ENCODE measurements at regions not wholly inside any gene's neighbourhood (a gene's known extent, or its start where the extent isn't known, plus 50 kb on each side); places are given as distances from the start of the nearest gene placed in this dataset.

- TF ChIP-seq GATA3 (IDR thresholded peaks at IDR 0.05; ENCODE audit: low read depth, low read length): no peak
Observed at GRCh38 chr6:11436508-11437096, 100.9 kb upstream of the TMEM170B start.

GRCh38 chr6:11434565-11435326, 102.8 kb upstream of the TMEM170B start:
- no peak for TF ChIP-seq GATA3 (IDR thresholded peaks at IDR 0.05; ENCODE audit: low read depth, low read length)
- no peak for TF ChIP-seq GATA2 (IDR thresholded peaks at IDR 0.05; ENCODE audit: low read depth, low read length)

- TF ChIP-seq GATA3 (IDR thresholded peaks at IDR 0.05; ENCODE audit: low read depth, low read length): no peak
- TF ChIP-seq GATA2 (IDR thresholded peaks at IDR 0.05; ENCODE audit: low read depth, low read length): no peak
Observed at GRCh38 chr6:11433860-11434259, 103.7 kb upstream of the TMEM170B start.

DNA sequence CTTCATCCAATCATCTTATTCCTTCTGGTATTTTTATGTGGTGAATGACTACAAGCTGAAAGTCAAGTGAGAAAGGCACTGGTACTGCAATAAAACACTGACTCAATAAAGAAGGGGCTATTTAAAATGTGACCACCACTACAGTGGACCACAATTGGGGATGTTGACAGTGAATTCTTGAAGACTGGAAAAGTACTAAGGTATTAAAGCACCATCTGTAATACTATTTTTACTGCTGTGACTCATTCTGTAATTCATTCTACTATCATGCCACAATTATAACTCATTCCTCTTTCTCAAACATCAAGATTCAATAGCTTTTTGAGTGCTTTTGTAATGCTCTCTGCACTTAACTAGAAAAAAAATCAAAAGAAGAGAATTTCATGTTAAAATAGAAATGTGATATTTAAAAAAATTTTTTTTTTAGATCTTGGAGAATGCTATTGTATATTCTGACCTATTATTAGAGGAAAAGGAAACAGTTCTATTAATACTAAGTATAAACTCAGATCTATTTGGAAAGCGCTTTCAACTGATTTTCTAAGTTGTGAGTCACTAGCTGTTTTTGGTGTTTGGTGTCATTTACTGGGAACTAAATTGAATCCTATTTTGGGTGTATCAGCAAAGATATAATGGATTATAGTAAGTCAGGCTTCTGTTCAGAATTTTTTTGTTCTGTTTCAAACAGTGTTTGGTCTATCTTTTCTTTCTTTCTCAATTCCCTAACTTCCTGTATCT, 104.7 kb upstream of the TMEM170B start:
- no peak for TF ChIP-seq GATA2 (IDR thresholded peaks at IDR 0.05; ENCODE audit: low read depth, low read length)
- no peak for TF ChIP-seq GATA3 (IDR thresholded peaks at IDR 0.05; ENCODE audit: low read depth, low read length)

GRCh38 chr6:11432091-11432490, 105.5 kb upstream of the TMEM170B start:
- TF ChIP-seq GATA3 (IDR thresholded peaks at IDR 0.05; ENCODE audit: low read depth, low read length) (no peak), GATA2 (IDR thresholded peaks at IDR 0.05; ENCODE audit: low read depth, low read length) (no peak)

GRCh38 chr6:11431455-11431937, 106.1 kb upstream of the TMEM170B start:
- no peak for TF ChIP-seq GATA2 (IDR thresholded peaks at IDR 0.05; ENCODE audit: low read depth, low read length)
- no peak for TF ChIP-seq GATA3 (IDR thresholded peaks at IDR 0.05; ENCODE audit: low read depth, low read length)

GRCh38 chr6:11430036-11430435, 107.5 kb upstream of the TMEM170B start:
- no peak for TF ChIP-seq GATA3 (IDR thresholded peaks at IDR 0.05; ENCODE audit: low read depth, low read length)
- TF ChIP-seq GATA2 (IDR thresholded peaks at IDR 0.05; ENCODE audit: low read depth, low read length): no peak

GRCh38 chr6:11429577-11429976, 108.0 kb upstream of the TMEM170B start:
- no peak for TF ChIP-seq GATA2 (IDR thresholded peaks at IDR 0.05; ENCODE audit: low read depth, low read length)

DNA sequence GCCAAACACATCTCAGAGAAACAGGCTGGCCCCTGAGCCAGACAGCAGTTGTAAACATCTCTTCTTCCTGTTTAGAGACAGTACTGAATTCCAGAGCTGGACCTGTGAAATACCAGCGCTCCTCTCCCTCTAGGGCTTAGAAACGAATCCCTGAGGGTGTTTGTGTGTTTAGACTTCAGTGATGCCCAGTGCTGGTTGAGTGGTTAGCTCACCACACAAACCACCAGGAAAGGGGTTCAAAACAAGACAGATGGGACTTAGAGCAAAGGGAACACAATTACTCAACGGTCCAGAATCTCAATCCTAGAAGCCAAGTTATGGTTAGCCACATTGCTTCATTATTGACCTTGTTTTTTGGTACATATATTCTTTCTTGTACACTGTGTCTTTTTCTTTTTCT, 108.7 kb upstream of the TMEM170B start:
- TF ChIP-seq GATA3 (IDR thresholded peaks at IDR 0.05; ENCODE audit: low read depth, low read length) (no peak), GATA2 (IDR thresholded peaks at IDR 0.05; ENCODE audit: low read depth, low read length) (no peak)

DNA sequence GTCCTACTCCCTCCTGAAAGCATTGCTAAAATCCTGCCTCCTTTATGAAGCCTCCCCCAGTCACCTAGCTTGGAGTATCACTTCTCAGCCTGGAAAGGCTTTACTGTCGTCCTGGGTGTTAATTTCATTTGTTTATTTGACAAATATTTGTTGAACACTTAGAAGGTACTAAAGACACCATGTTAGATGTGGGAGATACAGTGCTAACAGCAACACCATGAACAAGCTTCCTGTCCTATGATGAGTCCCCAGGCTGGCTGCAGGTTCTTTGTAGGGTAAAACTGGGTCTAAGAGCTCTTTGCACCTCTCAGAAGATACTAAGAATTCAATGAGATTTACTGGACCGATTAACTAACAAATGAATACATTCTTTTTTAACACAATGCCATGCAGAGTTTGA, 109.2 kb upstream of the TMEM170B start:
- TF ChIP-seq GATA2 (IDR thresholded peaks at IDR 0.05; ENCODE audit: low read depth, low read length): no peak
- no peak for TF ChIP-seq GATA3 (IDR thresholded peaks at IDR 0.05; ENCODE audit: low read depth, low read length)

GRCh38 chr6:11427723-11428245, 109.8 kb upstream of the TMEM170B start:
- TF ChIP-seq GATA2 (IDR thresholded peaks at IDR 0.05; ENCODE audit: low read depth, low read length): no peak
- no peak for TF ChIP-seq GATA3 (IDR thresholded peaks at IDR 0.05; ENCODE audit: low read depth, low read length)

DNA sequence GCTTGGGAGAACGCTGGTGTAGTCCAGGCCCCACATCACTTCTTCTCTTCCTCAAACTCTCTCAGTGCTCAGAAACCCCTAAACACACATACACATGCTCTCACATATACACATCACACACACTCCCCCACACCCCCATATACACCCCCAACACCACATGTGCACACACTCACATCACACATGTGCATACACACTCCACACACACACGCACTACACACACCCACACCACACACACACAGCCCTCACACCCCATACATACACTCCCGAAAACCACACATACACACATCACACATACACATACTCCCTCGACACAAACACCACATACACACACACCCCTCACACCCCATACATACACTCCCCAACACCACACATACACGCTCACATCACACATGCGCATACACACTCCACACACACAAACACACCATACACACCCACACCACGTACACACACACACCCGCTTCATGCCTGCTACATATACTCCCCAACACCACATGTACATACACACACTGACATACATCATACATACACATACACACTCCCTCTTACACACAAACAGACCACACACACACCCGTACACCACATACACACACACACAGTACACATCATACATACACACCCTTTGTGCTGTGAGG, 110.3 kb upstream of the TMEM170B start:
- TF ChIP-seq GATA2 (IDR thresholded peaks at IDR 0.05; ENCODE audit: low read depth, low read length): no peak
- no peak for TF ChIP-seq GATA3 (IDR thresholded peaks at IDR 0.05; ENCODE audit: low read depth, low read length)

DNA sequence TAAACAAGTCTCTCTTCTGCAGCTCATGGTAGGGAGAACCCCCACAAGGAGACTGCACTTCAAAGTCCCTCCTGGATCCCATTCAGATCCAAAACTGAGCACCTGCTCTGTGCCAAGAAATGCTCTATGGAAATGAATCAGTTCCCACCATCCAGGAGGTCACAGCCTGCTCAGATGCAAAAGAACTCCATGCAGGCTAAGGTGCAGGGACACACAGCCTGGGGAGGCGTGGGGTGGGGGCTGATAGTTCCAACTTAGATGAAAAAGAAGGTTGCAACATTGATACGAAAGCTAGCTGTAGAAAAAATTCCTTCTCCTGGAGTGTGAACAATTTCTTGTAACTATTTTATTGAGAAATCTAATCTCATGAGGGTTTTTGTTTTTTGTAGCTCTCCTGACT, 111.0 kb upstream of the TMEM170B start:
- no peak for TF ChIP-seq GATA2 (IDR thresholded peaks at IDR 0.05; ENCODE audit: low read depth, low read length)
- no peak for TF ChIP-seq GATA3 (IDR thresholded peaks at IDR 0.05; ENCODE audit: low read depth, low read length)

- TF ChIP-seq GATA3 (IDR thresholded peaks at IDR 0.05; ENCODE audit: low read depth, low read length) (no peak), GATA2 (IDR thresholded peaks at IDR 0.05; ENCODE audit: low read depth, low read length) (no peak)
Observed at GRCh38 chr6:11425876-11426275, 111.7 kb upstream of the TMEM170B start.

Measured in SH-SY5Y (cell line).